ENCODE measurements at regions not wholly inside any gene's neighbourhood (a gene's known extent, or its start where the extent isn't known, plus 50 kb on each side); places are given as distances from the start of the nearest gene placed in this dataset.
A peak's percentile ranks its signal among the peaks of the same experiment; 100 is the strongest.

DNA sequence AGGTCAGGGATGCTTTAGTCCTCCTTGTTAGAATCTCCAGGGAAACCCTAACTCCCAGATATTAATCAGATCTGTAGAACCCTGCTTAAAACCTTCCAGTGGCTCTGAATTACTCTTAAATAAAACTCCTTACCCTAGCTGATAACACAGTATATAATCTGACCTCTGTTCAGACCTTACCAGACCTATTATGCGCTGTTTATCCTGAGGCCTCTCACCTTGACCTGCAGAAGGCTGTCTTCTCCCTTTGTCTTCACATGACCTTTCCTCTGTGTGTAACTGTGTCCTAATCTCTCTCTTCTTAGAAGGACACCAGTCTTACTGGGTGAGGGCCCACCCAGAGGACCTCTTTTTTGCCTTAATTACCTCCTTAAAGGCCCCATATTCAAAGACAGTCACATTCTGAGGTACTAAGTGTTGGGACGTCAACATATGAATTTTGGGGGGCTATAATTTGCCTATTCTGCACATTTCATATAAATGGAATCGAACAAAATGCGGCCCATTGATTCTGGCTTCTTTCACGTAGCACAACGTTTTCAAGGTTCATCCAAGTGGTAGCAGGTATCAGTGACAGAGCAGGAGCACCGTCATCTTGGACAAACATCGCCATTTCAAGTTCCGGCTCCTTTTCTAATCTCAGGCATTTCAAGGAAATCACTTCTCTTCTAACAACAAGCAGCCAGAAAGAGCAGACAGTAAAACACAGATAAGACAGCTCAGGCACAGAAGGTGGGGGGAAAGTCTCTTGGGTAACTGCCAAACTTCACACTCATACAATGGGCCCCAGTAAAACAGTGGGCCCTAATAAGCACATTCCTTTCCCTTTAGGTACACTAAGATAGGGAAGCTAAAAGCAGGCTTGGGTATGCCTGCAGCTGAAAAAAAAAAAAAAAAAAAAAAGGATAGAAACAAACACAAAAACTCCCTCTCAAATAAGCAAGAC, 200.2 kb upstream of the NUDT4 start:
- Mint-ChIP-seq H3K9me3 (no peaks in the 10 kb centered on the region), H3K27ac (no peak overlapping the region), H3K36me3 (no peaks in the 10 kb centered on the region)
- DNase-seq (ENCODE audit: low spot score in 2 of 2) (no peak), ATAC-seq (no peak)

DNA sequence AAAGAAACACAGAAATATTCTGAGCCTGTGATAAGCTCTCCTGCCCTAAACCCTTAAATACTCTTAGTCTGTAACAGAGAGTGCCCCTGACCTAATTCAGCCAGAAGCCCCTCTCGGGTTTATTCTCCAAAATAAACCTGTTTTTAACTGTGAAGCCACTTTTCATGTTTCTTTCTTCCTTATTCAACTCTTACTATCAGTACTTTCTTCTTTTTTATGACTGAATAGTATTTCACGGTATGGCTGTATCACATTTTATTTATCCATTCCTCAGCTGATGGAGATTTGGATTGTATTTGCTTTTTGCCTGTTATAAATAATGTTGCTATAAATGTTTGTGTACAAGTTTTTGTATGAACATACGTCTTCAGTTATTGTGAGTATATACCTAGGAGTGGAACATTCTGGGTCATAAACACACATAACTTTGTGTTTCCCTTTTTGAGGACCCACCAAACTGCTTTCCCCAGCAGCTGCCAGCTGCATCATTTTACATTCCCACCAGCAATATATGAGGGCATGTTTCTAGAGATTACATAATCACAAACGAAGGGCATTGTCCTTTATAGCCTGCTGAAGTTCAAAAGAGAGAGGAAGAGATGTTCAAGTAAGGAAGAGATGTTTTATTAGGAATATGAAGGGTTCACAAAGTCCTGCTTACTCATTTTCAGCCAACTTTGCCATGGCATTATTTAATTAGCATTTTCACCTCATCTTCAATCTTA, 199.4 kb upstream of the NUDT4 start:
- Mint-ChIP-seq H3K9me3 (no peaks in the 10 kb centered on the region), H3K27ac (no peak overlapping the region), H3K36me3 (peaks cover 0 to under 1% of the 10 kb centered on the region in 2 donors)
- DNase-seq (ENCODE audit: low spot score in 2 of 2) (no peak), ATAC-seq (no peak)

DNA sequence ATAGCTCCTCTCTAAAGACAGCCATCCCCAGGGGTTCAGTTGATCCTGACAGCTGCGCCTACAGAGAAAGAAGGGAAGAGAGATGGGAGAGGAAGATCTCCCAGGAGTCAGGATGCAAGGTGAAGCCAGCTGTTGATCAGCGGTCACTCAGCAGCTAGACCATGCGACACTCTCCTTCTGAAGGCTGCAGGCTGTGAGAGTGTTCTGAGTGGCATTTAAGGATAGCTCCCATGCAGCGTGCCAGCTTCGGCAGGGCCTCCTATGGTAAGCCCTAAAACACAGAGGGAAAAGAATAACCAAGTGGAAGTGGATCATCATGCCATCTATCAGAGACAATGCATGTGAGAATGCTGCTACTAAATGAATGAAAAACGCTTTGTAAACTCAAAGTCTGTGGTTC, 197.9 kb upstream of the NUDT4 start:
- H3K36me3 Mint-ChIP-seq: peaks cover 11% of the 10 kb centered on the region in 2 donors
- H3K9me3 Mint-ChIP-seq: peaks cover 10 to 11% of the 10 kb centered on the region in 2 donors
- no peak for ATAC-seq
- H3K27ac Mint-ChIP-seq: no peak overlapping the region
- no peak for DNase-seq (ENCODE audit: low spot score in 2 of 2)

DNA sequence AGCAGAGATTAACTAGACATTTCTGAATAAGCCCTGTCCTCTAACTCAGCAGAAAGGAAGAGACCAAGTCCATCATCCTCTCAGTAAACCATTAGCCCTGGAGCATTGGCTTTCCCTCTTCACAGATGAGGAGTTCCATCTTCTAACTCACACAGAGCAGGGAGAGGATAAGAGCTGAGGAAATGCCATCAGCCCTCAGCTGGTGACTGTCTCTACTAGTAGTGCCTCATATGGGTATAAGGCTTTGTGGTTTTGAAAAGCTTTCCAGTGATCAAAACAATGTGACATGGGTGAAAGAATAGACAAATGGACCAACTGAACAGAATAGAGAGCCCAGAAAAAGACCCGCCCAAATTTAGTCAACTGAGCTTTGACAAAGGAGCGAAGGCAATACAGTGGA, 197.2 kb upstream of the NUDT4 start:
- Mint-ChIP-seq H3K36me3 (peaks cover 11 to 16% of the 10 kb centered on the region in 2 donors), H3K27ac (no peak overlapping the region), H3K9me3 (peaks cover 11 to 17% of the 10 kb centered on the region in 2 donors)
- DNase-seq (ENCODE audit: low spot score in 2 of 2) (no peak), ATAC-seq (no peak)

DNA sequence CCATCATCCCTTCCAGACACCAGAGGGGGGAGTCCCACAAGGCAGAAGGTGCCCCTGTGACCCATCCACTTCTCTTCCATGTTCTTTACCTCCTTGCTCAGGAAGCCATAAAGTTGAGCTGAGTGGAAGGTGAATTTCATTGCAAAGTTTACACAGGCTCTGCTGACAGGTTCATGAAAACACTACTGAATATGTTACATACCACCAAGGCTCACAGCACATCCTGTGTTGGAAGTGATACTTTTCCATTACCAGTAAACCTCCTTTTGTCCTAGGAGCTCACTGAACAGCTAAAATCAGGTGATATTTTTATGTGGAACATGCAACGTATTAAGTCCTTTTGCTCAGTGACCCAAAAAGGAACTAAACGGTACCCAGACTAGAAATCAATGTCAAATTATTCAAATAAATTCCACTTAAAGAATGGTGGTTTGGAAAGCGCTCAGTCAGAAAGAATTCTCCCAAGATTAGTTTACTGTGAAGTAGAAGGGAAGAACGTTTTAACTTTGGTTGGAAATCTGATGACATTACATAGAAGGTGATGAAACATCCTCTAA, 196.2 kb upstream of the NUDT4 start:
- Mint-ChIP-seq H3K36me3 (peaks cover 11 to 16% of the 10 kb centered on the region in 2 donors), H3K9me3 (peaks cover 11 to 17% of the 10 kb centered on the region in 2 donors), H3K27ac (no peak overlapping the region)
- ATAC-seq: no peak
- DNase-seq (ENCODE audit: low spot score in 2 of 2): no peak

DNA sequence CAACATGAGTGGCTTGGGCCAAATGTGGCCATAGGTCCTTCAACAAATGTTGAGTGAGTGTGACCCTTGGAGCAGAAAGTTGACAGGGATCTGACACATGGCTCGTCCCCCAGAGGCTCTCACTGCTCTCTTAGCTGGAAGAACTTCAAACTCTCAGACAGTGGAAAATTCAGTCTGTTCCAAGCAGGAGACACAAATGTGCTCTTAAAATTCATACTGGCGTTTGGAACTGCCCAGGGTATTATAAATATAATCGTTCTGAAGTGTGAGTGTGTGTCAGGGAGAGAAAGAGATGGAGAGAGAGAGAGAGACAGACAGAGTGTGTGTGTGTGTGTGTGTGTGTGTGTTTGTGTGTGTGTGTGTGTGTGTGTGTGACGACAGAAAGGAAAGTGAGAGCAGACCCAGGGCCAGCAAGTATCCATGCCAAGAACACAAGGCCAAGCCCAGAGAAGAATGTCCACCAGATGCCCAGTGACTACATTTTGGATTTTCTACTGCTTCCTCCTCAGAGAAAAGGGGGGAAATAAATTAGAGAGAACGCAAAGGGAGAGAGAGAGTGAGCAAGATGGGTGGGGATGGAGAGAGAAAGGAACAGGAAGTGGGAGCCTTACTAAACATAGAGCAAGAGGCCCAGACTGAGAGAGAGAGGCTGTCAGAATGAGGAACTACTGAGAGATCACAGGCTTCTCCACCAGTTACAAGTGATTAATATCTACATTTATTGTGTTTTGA, 193.6 kb upstream of the NUDT4 start:
- DNase-seq (ENCODE audit: low spot score in 2 of 2) (no peak), ATAC-seq (peak in 1 of 2 donors; percentile 69)
- H3K9me3 Mint-ChIP-seq: peaks cover 11 to 17% of the 10 kb centered on the region in 2 donors
- peak overlapping the region; percentile 79 to 95 for H3K27ac Mint-ChIP-seq
- H3K36me3 Mint-ChIP-seq: peaks cover 11 to 16% of the 10 kb centered on the region in 2 donors

DNA sequence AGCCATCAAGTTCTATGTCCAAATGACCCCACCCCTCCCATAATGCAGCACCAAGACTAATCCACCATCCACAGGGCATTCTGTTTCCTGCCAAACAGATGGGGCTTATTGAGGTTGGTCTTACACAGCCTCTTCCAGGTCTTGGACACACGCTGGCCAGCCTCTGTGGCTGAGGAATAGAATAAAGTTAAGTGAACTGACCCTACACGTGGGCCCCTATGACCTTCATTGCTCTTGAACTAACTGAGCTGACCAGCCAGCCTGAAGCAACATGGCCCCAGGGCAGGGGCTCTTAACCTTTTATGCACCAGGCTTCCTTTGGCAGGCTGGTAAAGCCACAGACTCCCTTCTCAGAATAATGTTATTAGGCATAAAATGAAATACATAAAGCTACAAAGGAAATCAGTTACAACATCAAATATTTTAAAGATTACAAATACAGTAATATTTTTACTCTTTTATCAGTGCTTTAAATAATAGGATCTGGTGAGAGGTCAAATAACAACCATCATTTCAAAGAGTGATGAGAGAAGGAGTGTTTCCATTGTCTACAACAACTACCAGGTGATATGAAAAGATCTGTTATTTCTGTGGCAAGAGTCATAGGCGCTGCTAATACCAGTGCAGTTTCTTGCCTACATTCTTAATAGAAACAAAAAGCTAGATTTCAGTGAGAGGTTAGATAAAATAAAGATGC, 192.9 kb upstream of the NUDT4 start:
- DNase-seq (ENCODE audit: low spot score in 2 of 2) (no peak), ATAC-seq (peak in 1 of 2 donors; percentile 24)
- peaks cover 11 to 17% of the 10 kb centered on the region in 2 donors for H3K9me3 Mint-ChIP-seq
- H3K27ac Mint-ChIP-seq: peak overlapping the region in 1 of 2 donors; percentile 79
- peaks cover 11 to 16% of the 10 kb centered on the region in 2 donors for H3K36me3 Mint-ChIP-seq

DNA sequence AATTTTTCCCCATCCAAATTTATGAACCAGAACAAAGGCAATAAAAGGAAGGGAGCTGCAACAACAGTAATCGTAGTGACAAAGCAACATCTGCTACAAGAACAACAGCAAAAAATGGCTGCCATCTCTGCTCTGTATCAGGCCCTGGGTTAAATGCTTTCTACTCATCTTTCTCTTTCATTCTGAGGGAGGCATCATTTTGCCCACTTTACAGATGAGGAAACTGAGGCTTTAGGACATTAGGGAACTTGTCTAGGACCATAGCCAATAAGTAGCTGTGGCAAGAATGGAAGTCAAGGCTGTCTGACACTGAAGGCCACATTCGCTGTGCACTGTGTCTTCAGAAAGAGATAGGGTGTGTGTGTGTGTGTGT, 192.4 kb upstream of the NUDT4 start:
- peak overlapping the region in 1 of 2 donors; percentile 79 for H3K27ac Mint-ChIP-seq
- DNase-seq (ENCODE audit: low spot score in 2 of 2) (no peak), ATAC-seq (no peak)
- peaks cover 11 to 16% of the 10 kb centered on the region in 2 donors for H3K36me3 Mint-ChIP-seq
- peaks cover 11 to 17% of the 10 kb centered on the region in 2 donors for H3K9me3 Mint-ChIP-seq

DNA sequence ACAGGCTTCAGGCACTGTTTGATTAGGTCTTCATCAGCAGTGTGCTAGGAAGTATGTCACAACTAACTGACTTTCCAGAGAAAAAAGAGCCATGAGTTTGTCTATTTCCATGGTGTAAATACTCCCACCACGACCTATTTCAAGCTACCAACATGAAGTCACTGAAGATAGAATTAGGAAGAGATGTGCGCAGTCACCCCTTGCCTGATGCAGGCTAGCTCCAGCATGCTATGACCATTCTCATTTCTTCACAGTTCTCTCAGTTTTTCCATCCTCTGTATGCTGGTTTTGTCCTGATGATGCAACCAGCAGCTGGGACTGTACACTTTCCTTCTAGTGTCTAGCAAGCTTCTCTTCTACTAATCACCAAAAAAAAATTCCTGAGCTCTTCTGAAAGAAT, 191.6 kb upstream of the NUDT4 start:
- Mint-ChIP-seq H3K36me3 (peaks cover 11 to 16% of the 10 kb centered on the region in 2 donors), H3K27ac (no peak overlapping the region), H3K9me3 (peaks cover 11 to 17% of the 10 kb centered on the region in 2 donors)
- DNase-seq (ENCODE audit: low spot score in 2 of 2): no peak
- peak; percentile 51 to 63 for ATAC-seq

DNA sequence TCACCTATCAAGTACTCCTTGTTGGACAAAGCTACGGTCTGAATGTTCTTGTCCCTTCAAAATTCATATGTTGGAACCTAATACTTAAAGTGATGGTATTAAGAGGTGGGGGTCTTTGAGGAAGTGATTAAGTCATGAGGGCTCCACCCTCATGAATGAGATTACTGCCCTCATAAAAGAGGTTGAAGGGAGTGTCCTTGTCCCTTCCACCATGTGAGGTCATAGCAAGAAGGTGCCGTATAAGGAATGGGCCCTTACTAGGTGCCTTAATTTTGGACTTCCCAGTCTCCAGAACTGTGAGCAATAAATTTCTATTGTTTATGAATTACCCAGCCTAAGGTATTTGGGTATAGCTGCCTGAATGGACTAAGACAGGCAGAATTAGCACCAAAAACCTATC, 191.1 kb upstream of the NUDT4 start:
- peaks cover 11 to 17% of the 10 kb centered on the region in 2 donors for H3K9me3 Mint-ChIP-seq
- DNase-seq (ENCODE audit: low spot score in 2 of 2): no peak
- ATAC-seq: no peak
- peaks cover 11 to 16% of the 10 kb centered on the region in 2 donors for H3K36me3 Mint-ChIP-seq
- H3K27ac Mint-ChIP-seq: no peak overlapping the region

DNA sequence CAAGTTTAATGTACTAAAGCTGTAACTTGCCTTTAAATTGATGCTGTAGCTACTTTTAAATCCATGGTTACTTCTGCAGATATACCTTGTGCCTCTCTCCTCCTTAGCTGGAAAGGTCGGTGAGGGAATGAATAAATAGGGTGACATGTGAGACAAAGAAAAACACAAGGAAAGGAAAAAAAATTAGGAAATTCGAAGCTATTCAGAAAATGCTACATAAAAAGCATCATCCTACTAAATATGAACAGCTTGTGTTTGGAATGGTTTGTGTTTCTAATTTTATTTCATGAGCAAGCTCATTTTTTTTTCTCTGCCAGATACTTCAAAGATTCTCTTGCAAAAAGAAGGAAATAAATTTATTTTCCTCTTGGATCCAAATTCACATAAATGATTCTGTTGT, 186.3 kb upstream of the NUDT4 start:
- H3K27ac Mint-ChIP-seq: no peak overlapping the region
- H3K9me3 Mint-ChIP-seq: peaks cover 7 to 9% of the 10 kb centered on the region in 2 donors
- no peak for DNase-seq (ENCODE audit: low spot score in 2 of 2)
- H3K36me3 Mint-ChIP-seq: peaks cover 9% of the 10 kb centered on the region in 2 donors
- no peak for ATAC-seq

DNA sequence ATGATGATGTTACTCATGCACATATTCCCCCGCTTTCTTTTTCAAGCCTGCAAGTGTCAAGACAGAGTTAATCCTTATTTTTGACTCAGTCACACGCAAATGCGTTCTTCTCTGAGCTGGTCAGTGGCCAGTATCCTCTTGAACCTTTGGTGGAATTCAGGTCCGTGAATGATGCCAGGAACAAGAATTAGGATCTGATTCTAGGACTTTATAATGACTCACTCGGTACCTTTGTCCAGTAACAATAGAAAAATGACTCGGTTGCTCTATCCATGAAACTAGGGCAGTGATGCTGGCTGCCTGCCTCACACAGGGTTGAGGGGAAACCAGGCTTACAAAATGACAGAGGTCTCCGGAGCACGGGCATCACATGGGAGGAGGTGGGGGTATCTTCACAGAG, 185.8 kb upstream of the NUDT4 start:
- peaks cover 9% of the 10 kb centered on the region in 2 donors for H3K36me3 Mint-ChIP-seq
- no peak for ATAC-seq
- DNase-seq (ENCODE audit: low spot score in 2 of 2): no peak
- no peak overlapping the region for H3K27ac Mint-ChIP-seq
- peaks cover 7 to 9% of the 10 kb centered on the region in 2 donors for H3K9me3 Mint-ChIP-seq

DNA sequence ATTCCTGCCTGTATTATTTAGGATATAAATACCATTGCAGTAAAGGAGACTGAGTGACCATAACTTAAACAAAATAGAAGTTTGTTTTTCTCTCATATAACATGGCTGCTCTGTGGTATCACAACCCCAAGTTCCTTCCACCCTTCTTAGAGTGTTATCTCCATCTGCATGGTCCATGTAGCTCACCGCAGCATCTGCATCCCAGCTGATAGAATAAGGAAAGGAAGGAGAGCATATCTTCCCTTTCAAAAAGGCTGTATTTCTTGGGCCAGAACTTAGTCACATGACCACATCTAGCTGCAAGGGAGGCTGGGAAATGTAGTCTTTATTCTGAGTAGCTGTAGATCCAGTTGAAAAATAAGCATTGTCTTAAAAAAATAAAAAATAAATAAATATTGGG, 184.8 kb upstream of the NUDT4 start:
- Mint-ChIP-seq H3K36me3 (peaks cover 9% of the 10 kb centered on the region in 2 donors), H3K9me3 (peaks cover 7 to 9% of the 10 kb centered on the region in 2 donors), H3K27ac (no peak overlapping the region)
- ATAC-seq (no peak), DNase-seq (ENCODE audit: low spot score in 2 of 2) (no peak)

DNA sequence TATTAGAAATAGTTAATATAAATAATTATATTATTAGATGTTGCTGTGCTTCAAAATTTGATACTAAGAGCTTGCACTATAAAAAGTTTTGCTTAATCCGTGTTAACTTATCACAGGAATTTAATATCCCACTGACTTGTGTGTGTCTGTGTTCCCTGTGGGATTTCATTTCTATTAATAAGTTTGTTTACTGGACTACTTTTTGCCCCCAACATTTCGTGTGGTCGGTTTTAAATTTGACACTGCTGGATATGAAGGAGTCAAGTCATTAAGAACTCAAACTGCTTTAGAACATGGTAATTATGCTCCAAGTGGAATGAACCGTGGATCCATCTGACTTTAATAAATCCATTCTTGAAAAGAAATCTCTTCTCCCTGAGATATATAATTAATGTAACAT, 182.2 kb upstream of the NUDT4 start:
- H3K27ac Mint-ChIP-seq: no peak overlapping the region
- H3K36me3 Mint-ChIP-seq: peaks cover 9% of the 10 kb centered on the region in 2 donors
- DNase-seq (ENCODE audit: low spot score in 2 of 2) (no peak), ATAC-seq (no peak)
- H3K9me3 Mint-ChIP-seq: peaks cover 7 to 9% of the 10 kb centered on the region in 2 donors

DNA sequence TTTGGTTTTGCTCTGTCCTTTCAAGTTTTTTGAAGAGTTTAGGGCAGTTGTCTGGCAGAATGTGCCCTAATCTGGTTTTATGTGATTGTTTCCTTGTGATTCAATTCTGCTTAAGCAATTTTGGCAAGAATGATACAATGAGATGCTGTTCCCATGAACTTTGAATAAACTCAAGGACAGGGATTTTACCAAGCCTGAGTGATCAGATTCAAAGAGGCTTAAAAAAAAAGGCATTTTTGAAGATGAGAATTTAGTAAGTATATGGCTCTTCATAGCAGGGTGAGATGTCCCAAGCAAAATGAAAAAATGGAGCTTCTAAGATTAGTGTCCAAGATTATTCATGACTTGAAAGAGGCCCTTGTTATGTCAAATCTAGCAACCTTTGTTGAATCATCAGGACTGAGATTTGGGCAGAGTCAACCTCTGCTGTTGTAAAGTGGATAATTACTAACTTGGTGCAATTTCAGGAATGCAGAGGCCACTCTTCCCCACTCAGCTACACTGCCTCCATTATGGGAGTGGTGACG, 180.6 kb upstream of the NUDT4 start:
- DNase-seq (ENCODE audit: low spot score in 2 of 2) (no peak), ATAC-seq (no peak)
- H3K36me3 Mint-ChIP-seq: peaks cover 9% of the 10 kb centered on the region in 2 donors
- no peak overlapping the region for H3K27ac Mint-ChIP-seq
- H3K9me3 Mint-ChIP-seq: peaks cover 7 to 9% of the 10 kb centered on the region in 2 donors

DNA sequence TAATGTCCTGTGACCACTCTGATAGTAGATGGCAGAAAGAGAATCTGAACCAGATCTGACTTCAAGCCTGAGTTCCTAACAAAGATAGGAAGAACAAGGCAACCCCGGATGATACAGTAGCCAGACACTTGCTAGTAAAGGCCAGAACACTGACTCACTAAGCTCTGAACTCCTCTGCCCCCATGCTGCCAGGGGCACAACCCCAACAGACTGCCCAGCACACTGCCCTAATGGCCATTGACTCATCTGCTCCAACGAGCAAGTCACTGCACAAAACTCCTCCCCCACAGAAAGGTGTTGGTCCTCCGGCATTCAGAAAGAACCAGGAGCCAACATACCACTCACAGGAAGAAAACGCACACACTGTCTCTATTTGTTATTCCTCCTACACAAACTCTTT, 179.6 kb upstream of the NUDT4 start:
- H3K36me3 Mint-ChIP-seq: peaks cover 9% of the 10 kb centered on the region in 2 donors
- H3K9me3 Mint-ChIP-seq: peaks cover 7 to 9% of the 10 kb centered on the region in 2 donors
- no peak for DNase-seq (ENCODE audit: low spot score in 2 of 2)
- ATAC-seq: no peak
- no peak overlapping the region for H3K27ac Mint-ChIP-seq

Measured in activated naive CD4-positive, alpha-beta T cell treated with anti-CD3 and anti-CD28 coated beads, Interleukin-2, amount 50 U/mL, for 72 hours (primary cell).